AG04450 (cell line): ENCODE measurements at regions not wholly inside any gene's neighbourhood (a gene's known extent, or its start where the extent isn't known, plus 50 kb on each side); places are given as distances from the start of the nearest gene placed in this dataset.

Source experiments
- CTCF ChIA-PET: fragments of 300-600, 350-600 bp; formaldehyde crosslinking; extraction: SDS; loops from one replicate; lab custom pipeline; 2022; ENCODE audit warnings: antibody characterized with exemption, inconsistent platforms; lab: Charles Lee
- POLR2A ChIA-PET: fragments of 350-600 bp; formaldehyde crosslinking; extraction: SDS; loops from one replicate; lab custom pipeline; 2021; ENCODE audit warnings: antibody characterized with exemption, inconsistent platforms; lab: Yijun Ruan, JAX
- DNase-seq: peaks from one replicate; pipeline ENCODE4 v3.0.0-alpha.2; 2011; ENCODE audit warnings: low read depth, low spot score
- H3K27ac ChIP-seq: one replicate; pipeline ENCODE4 v1.5.1; 2012; ENCODE audit warnings: low read depth, low read length, control low read depth
- H3K27me3 ChIP-seq: one replicate; pipeline ENCODE4 v1.6.0; 2012; ENCODE audit warnings: low read length; ENCODE audit not compliant: control insufficient read depth, insufficient read depth
- H3K4me3 ChIP-seq: 2 replicates; pipeline ENCODE4 v1.5.1; 2011; ENCODE audit warnings: mild to moderate bottlenecking, low read depth, low read length, control low read depth
- H3K9me3 ChIP-seq: 2 replicates; pipeline ENCODE4 v1.5.1; 2012; ENCODE audit warnings: low read length; ENCODE audit not compliant: control insufficient read depth, insufficient read depth
- CTCF ChIP-seq: IDR thresholded peaks from 2 replicates; pipeline ENCODE4 v1.5.1; 2011; ENCODE audit warnings: low read depth, low read length, control low read depth, inconsistent platforms

GRCh38 chr12:41920355-41920754, 224.3 kb downstream of the GXYLT1 start:
- Histone ChIP-seq H3K27ac (no peak overlapping the region), H3K27me3 (no peaks in the 10 kb centered on the region), H3K9me3 (no peaks in the 10 kb centered on the region), H3K4me3 (no peak overlapping the region)
- CTCF ChIA-PET = no interaction called here
- no peak for DNase-seq
- no peak for TF ChIP-seq CTCF
- POLR2A ChIA-PET = no interaction called here

- no peak overlapping the region for H3K27ac ChIP-seq
- ChIA-PET POLR2A (no interaction called here), CTCF (no interaction called here)
- no peak for TF ChIP-seq CTCF
- no peak overlapping the region for H3K4me3 ChIP-seq
- no peaks in the 10 kb centered on the region for H3K9me3 ChIP-seq
- H3K27me3 ChIP-seq = no peaks in the 10 kb centered on the region
- DNase-seq = no peak
These were observed 225.0 kb downstream of the GXYLT1 start for GRCh38 chr12:41919526-41920261.

GRCh38 chr12:41919048-41919447, 225.6 kb downstream of the GXYLT1 start:
- no peak for DNase-seq
- no peaks in the 10 kb centered on the region for H3K9me3 ChIP-seq
- no peaks in the 10 kb centered on the region for H3K27me3 ChIP-seq
- H3K4me3 ChIP-seq = no peak overlapping the region
- no peak for TF ChIP-seq CTCF
- ChIA-PET CTCF (no interaction called here), POLR2A (no interaction called here)
- H3K27ac ChIP-seq = no peak overlapping the region

- CTCF ChIA-PET = no interaction called here
- TF ChIP-seq CTCF = no peak
- DNase-seq = no peak
These were observed 226.7 kb downstream of the GXYLT1 start for GRCh38 chr12:41917938-41918341.

GRCh38 chr12:41917181-41917580, 227.5 kb downstream of the GXYLT1 start:
- Histone ChIP-seq H3K27ac (no peak overlapping the region), H3K4me3 (no peak overlapping the region), H3K27me3 (no peaks in the 10 kb centered on the region), H3K9me3 (no peaks in the 10 kb centered on the region)
- CTCF ChIA-PET = interaction anchor here (0.6 kb wide), 1 partner anchor 1614 kb away, joined by 3 read pairs; no protein-coding TSS in a partner anchor
- POLR2A ChIA-PET = no interaction called here
- TF ChIP-seq CTCF = no peak
- no peak for DNase-seq

More at GRCh38 chr12:41917938-41918341, 226.7 kb downstream of the GXYLT1 start:
- Histone ChIP-seq H3K9me3 (no peaks in the 10 kb centered on the region), H3K27me3 (no peaks in the 10 kb centered on the region), H3K4me3 (no peak overlapping the region), H3K27ac (no peak overlapping the region)
- POLR2A ChIA-PET = no interaction called here
